GM12892 (cell line): ENCODE measurements at regions not wholly inside any gene's neighbourhood (a gene's known extent, or its start where the extent isn't known, plus 50 kb on each side); places are given as distances from the start of the nearest gene placed in this dataset.

Source experiments
- DNase-seq: peaks from one replicate; pipeline ENCODE4 v3.0.0; 2011; ENCODE audit not compliant: insufficient read length
- FAIRE-seq: peaks from 2 replicates; lab custom pipeline; 2011; peaks lifted over from hg19 to GRCh38; lab: Jason Lieb, UNC
- POLR2A ChIP-seq: IDR thresholded peaks from 2 replicates; pipeline ENCODE4 v1.6.1; 2011; ENCODE audit warnings: low read depth, low read length, control low read depth
- POLR2AphosphoS5 ChIP-seq: IDR thresholded peaks from 2 replicates; pipeline ENCODE4 v1.6.1; 2011; ENCODE audit warnings: low read depth, low read length, control low read depth
- TAF1 ChIP-seq: IDR thresholded peaks from 2 replicates; pipeline ENCODE4 v1.6.1; 2011; ENCODE audit warnings: low read depth, mild to moderate bottlenecking, control low read depth, low read length, borderline replicate concordance

GRCh38 chr5:73395256-73395655, 53.3 kb downstream of the FOXD1 start:
- DNase-seq, result no peak
- no peak for FAIRE-seq
- no peak for TF ChIP-seq POLR2A
- TF ChIP-seq POLR2AphosphoS5, result no peak
- no peak for TF ChIP-seq TAF1

GRCh38 chr5:73394610-73395009, 54.0 kb downstream of the FOXD1 start:
- no peak for TF ChIP-seq POLR2AphosphoS5
- TF ChIP-seq TAF1, result no peak
- no peak for TF ChIP-seq POLR2A
- FAIRE-seq, result no peak
- no peak for DNase-seq

GRCh38 chr5:73393611-73394489, 54.7 kb downstream of the FOXD1 start:
- no peak for TF ChIP-seq TAF1
- no peak for TF ChIP-seq POLR2AphosphoS5
- no peak for TF ChIP-seq POLR2A
- FAIRE-seq (no peak), DNase-seq (no peak)

GRCh38 chr5:73392775-73393174, 55.8 kb downstream of the FOXD1 start:
- TF ChIP-seq POLR2AphosphoS5, result no peak
- TF ChIP-seq POLR2A, result no peak
- no peak for TF ChIP-seq TAF1
- DNase-seq (no peak), FAIRE-seq (no peak)

- FAIRE-seq (no peak), DNase-seq (no peak)
- TF ChIP-seq TAF1, result no peak
- no peak for TF ChIP-seq POLR2AphosphoS5
- no peak for TF ChIP-seq POLR2A
Observed at GRCh38 chr5:73391441-73391881, 57.1 kb downstream of the FOXD1 start.

GRCh38 chr5:73390972-73391371, 57.6 kb downstream of the FOXD1 start:
- TF ChIP-seq TAF1 (no peak), POLR2A (no peak), POLR2AphosphoS5 (no peak)
- no peak for DNase-seq
- FAIRE-seq, result no peak

GRCh38 chr5:73388740-73389139, 59.8 kb downstream of the FOXD1 start:
- TF ChIP-seq TAF1 (no peak), POLR2A (no peak), POLR2AphosphoS5 (no peak)
- DNase-seq (no peak), FAIRE-seq (no peak)

- FAIRE-seq (no peak), DNase-seq (no peak)
- no peak for TF ChIP-seq POLR2AphosphoS5
- no peak for TF ChIP-seq POLR2A
- TF ChIP-seq TAF1, result no peak
Observed at GRCh38 chr5:73388306-73388684, 60.3 kb downstream of the FOXD1 start.

GRCh38 chr5:73387601-73388305, 60.8 kb downstream of the FOXD1 start:
- FAIRE-seq (no peak), DNase-seq (peak; percentile 12)
- TF ChIP-seq POLR2AphosphoS5 (no peak), TAF1 (no peak), POLR2A (no peak)

GRCh38 chr5:73387149-73387591, 61.4 kb downstream of the FOXD1 start:
- no peak for DNase-seq
- TF ChIP-seq TAF1, result no peak
- no peak for TF ChIP-seq POLR2AphosphoS5
- TF ChIP-seq POLR2A, result no peak
- FAIRE-seq, result peak; percentile 56

- DNase-seq, result no peak
- TF ChIP-seq TAF1, result no peak
- TF ChIP-seq POLR2AphosphoS5, result no peak
- TF ChIP-seq POLR2A, result no peak
- FAIRE-seq, result no peak
Observed at GRCh38 chr5:73384861-73385260, 63.7 kb downstream of the FOXD1 start.
